Ishikawa (cell line): ENCODE measurements at regions not wholly inside any gene's neighbourhood (a gene's known extent, or its start where the extent isn't known, plus 50 kb on each side); places are given as distances from the start of the nearest gene placed in this dataset.
A peak's percentile ranks its signal among the peaks of the same experiment; 100 is the strongest.

Source experiments
- CEBPB ChIP-seq: IDR thresholded peaks from 2 replicates; pipeline ENCODE4 v1.6.1; 2012
- CREB1 ChIP-seq: IDR thresholded peaks from 2 replicates; pipeline ENCODE4 v1.6.1; 2012; ENCODE audit warnings: low read depth
- EP300 ChIP-seq: IDR thresholded peaks from 2 replicates; pipeline ENCODE4 v1.6.1; 2012; ENCODE audit warnings: borderline replicate concordance
- NFIC ChIP-seq: IDR thresholded peaks from 2 replicates; pipeline ENCODE4 v1.6.1; 2012
- RAD21 ChIP-seq: IDR thresholded peaks from 2 replicates; pipeline ENCODE4 v1.6.1; 2012; ENCODE audit warnings: low read depth
- REST ChIP-seq: IDR thresholded peaks from 2 replicates; pipeline ENCODE4 v1.6.1; 2012; ENCODE audit warnings: low read depth, mild to moderate bottlenecking
- TEAD4 ChIP-seq: IDR thresholded peaks from 2 replicates; pipeline ENCODE4 v1.6.1; 2012
- ZBTB7A ChIP-seq: IDR thresholded peaks from 2 replicates; pipeline ENCODE4 v1.6.1; 2012; ENCODE audit warnings: low read depth
- TF ChIP-seq, protein P1 (sequence below): IDR thresholded peaks from 2 replicates; pipeline ENCODE4 v1.6.1; 2012

- TF ChIP-seq REST (no peak), TEAD4 (no peak), EP300 (no peak), CEBPB (no peak), RAD21 (peak; percentile 81), ZBTB7A (no peak), NFIC (no peak), CREB1 (no peak)
- TF ChIP-seq, protein P1, sequence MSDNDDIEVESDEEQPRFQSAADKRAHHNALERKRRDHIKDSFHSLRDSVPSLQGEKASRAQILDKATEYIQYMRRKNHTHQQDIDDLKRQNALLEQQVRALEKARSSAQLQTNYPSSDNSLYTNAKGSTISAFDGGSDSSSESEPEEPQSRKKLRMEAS, result no peak
Observed at GRCh38 chr7:142632271-142633134, 116.8 kb upstream of the PRSS1 start.
